ENCODE measurements at regions not wholly inside any gene's neighbourhood (a gene's known extent, or its start where the extent isn't known, plus 50 kb on each side); places are given as distances from the start of the nearest gene placed in this dataset.

GRCh38 chr22:27655582-27656185 lies 145.9 kb downstream of the MN1 start:
- no peak for DNase-seq (ENCODE audit: low read depth)
- H3K4me3 ChIP-seq (ENCODE audit: control insufficient read depth, low read depth, low read length): no peak overlapping the region
- no peak for TF ChIP-seq CTCF (conservative IDR thresholded peaks at IDR 0.05; ENCODE audit: control insufficient read depth, insufficient read depth, low read depth, low read length)

- DNase-seq (ENCODE audit: low read depth): no peak
- TF ChIP-seq CTCF (conservative IDR thresholded peaks at IDR 0.05; ENCODE audit: control insufficient read depth, insufficient read depth, low read depth, low read length): no peak
- H3K4me3 ChIP-seq (ENCODE audit: control insufficient read depth, low read depth, low read length): no peak overlapping the region
Observed at GRCh38 chr22:27656970-27657369, 144.6 kb downstream of the MN1 start.

- no peak for TF ChIP-seq CTCF (conservative IDR thresholded peaks at IDR 0.05; ENCODE audit: control insufficient read depth, insufficient read depth, low read depth, low read length)
- DNase-seq (ENCODE audit: low read depth): no peak
- H3K4me3 ChIP-seq (ENCODE audit: control insufficient read depth, low read depth, low read length): no peak overlapping the region
Observed at GRCh38 chr22:27660306-27660705, 141.2 kb downstream of the MN1 start.

- no peak for TF ChIP-seq CTCF (conservative IDR thresholded peaks at IDR 0.05; ENCODE audit: control insufficient read depth, insufficient read depth, low read depth, low read length)
- no peak for DNase-seq (ENCODE audit: low read depth)
- no peak overlapping the region for H3K4me3 ChIP-seq (ENCODE audit: control insufficient read depth, low read depth, low read length)
Observed at GRCh38 chr22:27662359-27663301, 138.9 kb downstream of the MN1 start.

- H3K4me3 ChIP-seq (ENCODE audit: control insufficient read depth, low read depth, low read length): no peak overlapping the region
- TF ChIP-seq CTCF (conservative IDR thresholded peaks at IDR 0.05; ENCODE audit: control insufficient read depth, insufficient read depth, low read depth, low read length): no peak
- DNase-seq (ENCODE audit: low read depth): no peak
Observed at GRCh38 chr22:27663812-27664211, 137.7 kb downstream of the MN1 start.

- no peak for TF ChIP-seq CTCF (conservative IDR thresholded peaks at IDR 0.05; ENCODE audit: control insufficient read depth, insufficient read depth, low read depth, low read length)
- DNase-seq (ENCODE audit: low read depth): no peak
- no peak overlapping the region for H3K4me3 ChIP-seq (ENCODE audit: control insufficient read depth, low read depth, low read length)
Observed at GRCh38 chr22:27666272-27666997, 135.1 kb downstream of the MN1 start.

Data from fibroblast of mammary gland (primary cell).